G401.6 (cell line): ENCODE measurements at regions not wholly inside any gene's neighbourhood (a gene's known extent, or its start where the extent isn't known, plus 50 kb on each side); places are given as distances from the start of the nearest gene placed in this dataset.
"Not testable (repeated sequence)": the region's sequence is repeated elsewhere in the genome, so short reads cannot be mapped to it uniquely, and the experiment has no call there.

Experiments used
- FAIRE-seq: peaks from 2 replicates; lab custom pipeline; 2012; peaks lifted over from hg19 to GRCh38; lab: Jason Lieb, UNC

GRCh38 chr6:4491501-4492260, 284.5 kb upstream of the CDYL start:
- no peak for FAIRE-seq

- FAIRE-seq: no peak
Observed at GRCh38 chr6:4489538-4489937, 286.7 kb upstream of the CDYL start.

- FAIRE-seq: no peak
Observed at GRCh38 chr6:4488389-4488788, 287.8 kb upstream of the CDYL start.

GRCh38 chr6:4487538-4487937, 288.7 kb upstream of the CDYL start:
- no peak for FAIRE-seq

GRCh38 chr6:4486568-4487315, 289.5 kb upstream of the CDYL start:
- FAIRE-seq: no peak

- no peak for FAIRE-seq
Observed at GRCh38 chr6:4485735-4486134, 290.5 kb upstream of the CDYL start.

- FAIRE-seq: no peak
Observed at GRCh38 chr6:4482461-4482860, 293.7 kb upstream of the CDYL start.

GRCh38 chr6:4480788-4481735, 295.1 kb upstream of the CDYL start:
- no peak for FAIRE-seq

GRCh38 chr6:4478098-4478497, 298.1 kb upstream of the CDYL start:
- FAIRE-seq: no peak

- FAIRE-seq: no peak
Observed at GRCh38 chr6:4474810-4475209, 301.4 kb upstream of the CDYL start.

- no peak for FAIRE-seq
Observed at GRCh38 chr6:4472969-4473642, 303.1 kb upstream of the CDYL start.

- no peak for FAIRE-seq
Observed at GRCh38 chr6:4472222-4472621, 304.0 kb upstream of the CDYL start.

- FAIRE-seq: not testable (repeated sequence)
Observed at GRCh38 chr6:4471515-4471914, 304.7 kb upstream of the CDYL start.

GRCh38 chr6:4470698-4471210, 305.4 kb upstream of the CDYL start:
- FAIRE-seq: no peak

GRCh38 chr6:4466769-4467480, 309.3 kb upstream of the CDYL start:
- FAIRE-seq: no peak

GRCh38 chr6:4466261-4466660, 309.9 kb upstream of the CDYL start:
- FAIRE-seq: no peak

- no peak for FAIRE-seq
Observed at GRCh38 chr6:4464638-4465037, 311.6 kb upstream of the CDYL start.

GRCh38 chr6:4463236-4463635, 313.0 kb upstream of the CDYL start:
- no peak for FAIRE-seq

- FAIRE-seq: no peak
Observed at GRCh38 chr6:4460586-4461475, 315.4 kb upstream of the CDYL start.

- no peak for FAIRE-seq
Observed at GRCh38 chr6:4459996-4460395, 316.2 kb upstream of the CDYL start.
